ENCODE measurements at regions not wholly inside any gene's neighbourhood (a gene's known extent, or its start where the extent isn't known, plus 50 kb on each side); places are given as distances from the start of the nearest gene placed in this dataset.

- WGBS, result 82% methylated on average over 36 of the region's 37 CpGs
- intact Hi-C loops (cut with DNase I), result no loop called here
- peaks cover 0 to 88% (median 2%) of the 10 kb centered on the region in 4 donors for H3K27me3 ChIP-seq
- H3K4me1 ChIP-seq, result no peaks in the 10 kb centered on the region
- no peak for DNase-seq (ENCODE audit: extremely low spot score)
- TF ChIP-seq EP300 (IDR thresholded peaks at IDR 0.05) (no peak), POLR2A (IDR thresholded peaks at IDR 0.05; ENCODE audit: low read depth) (no peak), CTCF (IDR thresholded peaks at IDR 0.05) (no peak), POLR2AphosphoS5 (IDR thresholded peaks at IDR 0.05) (no peak)
- H3K27ac ChIP-seq (replicated peaks in 1 of 4), result no peak overlapping the region
- H3K9me3 ChIP-seq, result no peaks in the 10 kb centered on the region
- H3K36me3 ChIP-seq, result no peaks in the 10 kb centered on the region
- no peak overlapping the region for H3K4me3 ChIP-seq
Measured at GRCh38 chr20:63089051-63089907, 82.5 kb upstream of the BHLHE23 start.

GRCh38 chr20:63087872-63088680, 81.3 kb upstream of the BHLHE23 start:
- no peak overlapping the region for H3K27ac ChIP-seq (replicated peaks in 1 of 4)
- no peak for TF ChIP-seq CTCF (IDR thresholded peaks at IDR 0.05)
- TF ChIP-seq POLR2A (IDR thresholded peaks at IDR 0.05; ENCODE audit: low read depth), result no peak
- TF ChIP-seq EP300 (IDR thresholded peaks at IDR 0.05), result no peak
- TF ChIP-seq POLR2AphosphoS5 (IDR thresholded peaks at IDR 0.05), result no peak
- H3K4me1 ChIP-seq, result no peaks in the 10 kb centered on the region
- no peak overlapping the region for H3K4me3 ChIP-seq
- 87% methylated on average over 32 of the region's 32 CpGs for WGBS
- peaks cover 0 to 97% (median 2%) of the 10 kb centered on the region in 4 donors for H3K27me3 ChIP-seq
- DNase-seq (ENCODE audit: extremely low spot score), result no peak
- H3K9me3 ChIP-seq, result no peaks in the 10 kb centered on the region
- intact Hi-C loops (cut with DNase I), result no loop called here
- H3K36me3 ChIP-seq, result no peaks in the 10 kb centered on the region

DNA sequence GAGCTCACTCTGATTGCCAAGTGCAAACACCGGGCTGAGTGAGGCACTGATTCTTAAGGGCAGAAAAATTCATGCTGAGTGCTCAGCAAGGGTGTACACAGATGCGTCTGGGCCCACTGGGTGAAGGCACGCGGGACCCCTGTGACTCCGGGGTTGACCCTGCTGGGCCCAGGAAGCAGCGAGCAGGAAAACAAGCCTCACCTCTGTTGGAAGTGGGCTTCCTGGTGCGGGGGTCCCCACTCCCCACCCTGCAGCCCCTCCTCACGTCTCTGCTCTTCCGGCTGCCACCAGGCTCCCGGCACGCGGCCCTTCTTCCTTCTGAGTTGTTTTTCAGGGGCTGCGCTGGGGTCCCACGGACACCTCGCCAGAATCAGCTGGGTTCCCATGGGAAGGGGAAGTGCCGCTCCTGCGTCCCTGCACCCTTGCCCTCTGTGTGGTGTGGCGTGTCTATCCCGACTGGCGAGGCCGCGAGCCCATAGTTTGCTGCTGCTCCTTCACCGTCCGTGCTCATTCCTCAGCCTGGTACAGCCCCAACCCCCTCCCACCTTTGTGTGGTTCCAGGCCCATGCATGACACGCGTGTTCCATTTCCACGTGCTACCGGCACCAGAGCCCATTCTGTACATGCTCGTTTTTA, 80.6 kb upstream of the BHLHE23 start:
- intact Hi-C loops (cut with DNase I), result no loop called here
- H3K36me3 ChIP-seq, result no peaks in the 10 kb centered on the region
- H3K4me1 ChIP-seq, result no peaks in the 10 kb centered on the region
- H3K27me3 ChIP-seq, result peaks cover 0 to 97% (median 2%) of the 10 kb centered on the region in 4 donors
- TF ChIP-seq POLR2A (IDR thresholded peaks at IDR 0.05; ENCODE audit: low read depth) (no peak), EP300 (IDR thresholded peaks at IDR 0.05) (no peak), POLR2AphosphoS5 (IDR thresholded peaks at IDR 0.05) (no peak), CTCF (IDR thresholded peaks at IDR 0.05) (no peak)
- H3K9me3 ChIP-seq, result no peaks in the 10 kb centered on the region
- no peak for DNase-seq (ENCODE audit: extremely low spot score)
- H3K4me3 ChIP-seq, result no peak overlapping the region
- WGBS, result 71% methylated on average over 26 of the region's 29 CpGs
- H3K27ac ChIP-seq (replicated peaks in 1 of 4), result no peak overlapping the region

GRCh38 chr20:63086421-63087235, 79.9 kb upstream of the BHLHE23 start:
- DNase-seq (ENCODE audit: extremely low spot score), result no peak
- Histone ChIP-seq H3K36me3 (no peaks in the 10 kb centered on the region), H3K27me3 (peaks cover 0 to 97% (median 0%) of the 10 kb centered on the region in 4 donors), H3K9me3 (no peaks in the 10 kb centered on the region), H3K4me3 (no peak overlapping the region), H3K27ac (replicated peaks in 1 of 4) (no peak overlapping the region), H3K4me1 (no peaks in the 10 kb centered on the region)
- intact Hi-C loops (cut with DNase I), result no loop called here
- 75% methylated on average over 26 of the region's 36 CpGs for WGBS
- TF ChIP-seq CTCF (IDR thresholded peaks at IDR 0.05) (no peak), EP300 (IDR thresholded peaks at IDR 0.05) (no peak), POLR2A (IDR thresholded peaks at IDR 0.05; ENCODE audit: low read depth) (no peak), POLR2AphosphoS5 (IDR thresholded peaks at IDR 0.05) (no peak)
